ENCODE measurements at regions not wholly inside any gene's neighbourhood (a gene's known extent, or its start where the extent isn't known, plus 50 kb on each side); places are given as distances from the start of the nearest gene placed in this dataset.
"Not testable (repeated sequence)": the region's sequence is repeated elsewhere in the genome, so short reads cannot be mapped to it uniquely, and the experiment has no call there.

- DNase-seq = no peak
Measured at GRCh38 chr21:23812485-23812884, 1794.8 kb downstream of the MRPL39 start.

- DNase-seq = no peak
Measured at GRCh38 chr21:23811805-23812204, 1795.5 kb downstream of the MRPL39 start.

- no peak for DNase-seq
Measured at GRCh38 chr21:23809573-23809972, 1797.7 kb downstream of the MRPL39 start.

DNA sequence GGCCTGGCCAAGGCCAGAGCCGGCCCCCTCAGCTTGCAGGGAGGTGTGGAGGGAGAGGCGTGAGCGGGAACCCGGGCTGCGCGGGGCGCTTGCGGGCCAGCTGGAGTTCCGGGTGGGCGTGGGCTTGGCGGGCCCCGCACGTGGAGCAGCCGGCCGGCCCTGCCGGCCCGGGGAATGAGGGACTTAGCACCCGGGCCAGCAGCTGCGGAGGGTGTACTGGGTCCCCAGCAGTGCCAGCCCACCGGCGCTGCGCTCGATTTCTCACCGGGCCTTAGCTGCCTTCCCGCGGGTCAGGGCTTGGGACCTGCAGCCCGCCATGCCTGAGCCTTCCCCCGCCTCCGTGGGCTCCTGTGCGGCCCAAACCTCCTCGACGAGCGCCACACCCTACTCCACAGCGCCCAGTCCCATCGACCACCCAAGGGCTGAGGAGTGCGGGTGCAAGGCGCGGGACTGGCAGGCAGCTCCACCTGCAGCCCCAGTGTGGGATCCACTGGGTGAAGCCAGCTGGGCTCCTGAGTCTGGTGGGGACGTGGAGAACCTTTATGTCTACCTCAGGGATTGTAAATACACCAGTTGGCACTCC lies 1800.2 kb downstream of the MRPL39 start:
- not testable (repeated sequence) for DNase-seq

- DNase-seq = no peak
Measured at GRCh38 chr21:23804866-23805265, 1802.4 kb downstream of the MRPL39 start.

- DNase-seq = no peak
Measured at GRCh38 chr21:23801292-23801691, 1806.0 kb downstream of the MRPL39 start.

DNA sequence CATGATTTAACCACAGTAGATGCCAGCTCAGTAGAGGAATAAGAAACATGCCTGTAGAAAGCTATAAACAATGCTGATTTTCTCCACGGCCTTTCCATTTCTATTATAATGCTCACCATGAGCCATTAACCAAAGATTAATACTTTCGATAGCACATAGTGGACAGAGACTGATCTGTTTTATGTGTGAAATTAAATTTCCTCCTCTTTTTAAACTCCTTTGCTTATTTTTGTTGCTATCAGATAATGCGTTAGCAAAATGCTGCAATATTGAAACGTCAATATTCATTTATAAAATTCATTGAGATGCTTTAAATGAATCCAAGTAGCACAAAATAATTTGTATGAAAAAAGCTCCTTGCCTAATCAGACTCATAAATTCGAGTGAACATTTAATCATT lies 1807.9 kb downstream of the MRPL39 start:
- DNase-seq = no peak

GRCh38 chr21:23792300-23792699 lies 1815.0 kb downstream of the MRPL39 start:
- no peak for DNase-seq

- no peak for DNase-seq
Measured at GRCh38 chr21:23789864-23790263, 1817.4 kb downstream of the MRPL39 start.

- no peak for DNase-seq
Measured at GRCh38 chr21:23780326-23780725, 1827.0 kb downstream of the MRPL39 start.

DNA sequence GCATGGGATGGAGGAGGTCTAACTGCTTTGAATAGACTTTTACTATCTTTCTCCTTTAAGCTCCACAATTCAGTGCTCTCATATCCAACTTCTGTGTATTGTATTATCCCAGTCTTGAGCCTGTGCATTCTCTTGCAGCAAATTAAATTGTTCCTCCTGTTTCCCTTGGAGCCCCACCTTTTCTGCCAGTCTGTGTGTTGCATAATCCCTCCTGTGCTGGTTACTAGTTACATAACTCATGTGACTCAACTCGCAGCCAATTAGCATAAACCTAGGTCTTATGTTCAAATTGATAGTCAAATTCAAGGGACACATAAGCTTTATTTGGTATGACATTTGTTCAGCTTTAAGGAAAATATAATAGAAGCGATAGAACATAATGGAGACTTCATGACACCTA lies 1863.5 kb downstream of the MRPL39 start:
- no peak for DNase-seq

DNA sequence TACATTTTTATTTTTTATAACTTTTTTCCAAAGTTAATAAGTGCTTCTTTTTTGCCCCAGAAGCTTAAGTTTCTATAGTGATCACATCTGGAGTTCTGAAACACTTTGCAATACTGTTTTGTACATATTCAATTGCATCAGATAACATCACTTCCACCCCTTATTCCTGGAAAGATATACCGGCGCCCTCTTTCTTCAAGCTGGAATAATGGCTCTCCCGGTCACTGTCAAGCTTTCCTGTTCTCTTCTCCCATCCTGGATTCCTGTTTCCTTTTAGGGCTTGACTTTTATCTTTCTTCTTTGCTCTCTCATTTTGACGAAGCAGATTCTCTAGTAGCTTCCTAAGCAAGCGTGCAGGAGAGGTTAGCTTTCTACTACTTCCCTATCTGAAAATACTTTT lies 1866.8 kb downstream of the MRPL39 start:
- no peak for DNase-seq

DNA sequence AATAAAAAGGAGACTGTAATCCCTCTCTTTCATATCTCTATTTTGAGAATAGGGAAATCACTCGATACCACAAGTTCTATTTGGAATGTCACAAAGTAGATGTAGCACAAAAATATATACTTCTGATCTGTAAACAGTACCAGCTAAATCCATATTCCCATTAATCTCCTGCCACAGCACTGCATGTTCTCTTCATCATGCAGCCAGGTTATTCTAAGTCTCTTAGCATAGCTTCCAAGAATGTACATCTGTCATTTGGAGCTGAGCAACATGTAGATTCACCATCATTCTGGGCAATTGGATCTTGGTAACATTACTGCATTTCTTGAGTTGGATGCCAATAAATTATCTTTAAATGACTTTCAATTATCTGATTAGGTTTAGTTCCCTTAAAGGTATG lies 1874.5 kb downstream of the MRPL39 start:
- no peak for DNase-seq

DNA sequence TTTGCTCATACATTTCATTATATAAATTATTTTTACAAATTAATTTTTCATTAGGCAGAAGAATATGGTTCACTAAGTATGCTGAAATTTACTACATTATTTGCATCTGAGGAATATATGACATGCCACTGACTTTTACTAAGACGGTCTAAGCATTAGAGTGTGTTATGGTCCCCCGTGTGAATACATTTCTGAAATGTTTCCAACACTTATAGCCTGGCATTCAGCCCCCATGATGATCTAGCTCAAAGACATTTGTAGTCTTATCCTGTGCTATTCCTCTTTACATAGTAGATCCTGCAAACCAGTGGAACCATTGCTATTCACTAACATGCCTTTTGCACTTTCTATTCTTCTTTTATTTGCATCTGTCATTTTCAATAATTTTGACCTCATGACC lies 1878.0 kb downstream of the MRPL39 start:
- DNase-seq = no peak

DNA sequence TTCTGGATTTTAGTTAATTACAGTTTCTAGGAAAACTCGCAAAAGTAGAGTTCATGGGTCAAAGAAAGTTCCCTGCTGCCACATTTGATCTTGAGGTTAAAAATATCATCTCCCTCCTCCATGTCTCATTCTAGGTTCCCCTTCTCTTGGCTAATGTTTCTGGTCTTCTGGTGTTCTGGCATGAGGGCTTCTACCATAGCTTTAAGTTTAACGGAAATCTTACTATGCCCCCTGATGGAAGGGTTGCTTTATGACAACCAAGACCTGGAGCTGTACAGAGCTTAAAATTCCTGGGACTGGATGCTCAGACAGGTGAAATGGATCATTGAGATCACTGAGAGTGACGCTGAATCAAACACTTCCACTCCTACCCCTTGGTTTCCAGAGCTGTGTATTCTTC lies 1881.7 kb downstream of the MRPL39 start:
- DNase-seq = no peak

DNA sequence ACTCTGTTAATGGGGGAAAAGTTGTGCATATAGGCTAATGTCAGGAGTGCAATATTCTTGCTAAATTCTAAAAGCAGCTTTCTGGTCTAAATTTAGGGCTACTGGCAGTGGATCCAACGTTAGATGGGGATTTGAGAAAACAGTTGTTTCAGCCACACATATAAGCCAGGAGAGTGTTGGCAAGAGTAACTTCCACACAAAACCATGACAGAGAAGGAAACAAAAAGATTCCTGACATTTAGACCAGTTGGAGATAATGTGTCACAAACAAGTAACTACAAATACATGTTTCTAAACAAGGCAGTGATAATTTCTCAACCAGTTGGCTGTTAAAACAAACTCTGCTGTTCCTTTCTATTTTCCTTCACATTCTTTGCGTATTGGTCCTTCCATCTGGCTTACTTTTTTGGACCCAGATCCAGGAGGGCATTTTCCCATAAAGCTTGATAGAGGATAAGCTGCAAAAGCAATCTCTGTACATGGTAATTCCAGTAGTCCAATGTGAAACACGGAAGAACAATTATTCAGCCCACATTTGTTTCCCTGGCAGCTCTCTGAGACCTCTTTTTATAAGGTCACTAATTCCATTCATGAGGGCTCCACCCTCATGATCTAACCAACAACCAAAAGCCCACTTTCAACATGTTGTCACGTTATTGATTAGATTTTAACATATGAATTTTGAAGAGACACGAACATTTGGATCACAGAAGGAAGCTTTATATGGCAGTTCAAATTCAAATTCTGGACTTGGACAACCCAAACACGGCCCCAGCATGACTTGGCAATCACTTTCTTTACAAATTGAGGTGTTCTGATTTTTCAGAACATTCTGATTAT lies 1888.6 kb downstream of the MRPL39 start:
- DNase-seq = no peak

GRCh38 chr21:23712166-23712565 lies 1895.1 kb downstream of the MRPL39 start:
- no peak for DNase-seq

- no peak for DNase-seq
Measured at GRCh38 chr21:23706431-23706830, 1900.8 kb downstream of the MRPL39 start.

DNA sequence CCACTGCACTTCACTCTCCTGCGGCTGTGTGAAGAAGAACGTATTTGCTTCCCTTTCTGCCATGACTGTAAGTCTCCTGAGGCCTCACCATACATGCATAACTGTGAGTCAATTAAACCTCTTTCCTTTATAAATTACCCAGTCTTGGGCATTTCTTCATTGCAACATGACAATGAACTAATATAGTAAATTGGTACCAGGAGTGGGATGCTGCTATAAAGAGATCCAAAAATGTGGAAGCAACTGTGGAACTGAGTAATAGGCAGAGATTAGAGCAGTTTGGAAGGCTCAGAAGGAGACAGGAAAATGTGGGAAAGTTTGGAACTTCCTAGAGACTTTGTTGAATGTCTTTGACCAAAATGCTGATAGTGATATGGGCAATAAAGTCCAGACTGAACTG lies 1907.9 kb downstream of the MRPL39 start:
- no peak for DNase-seq

DNA sequence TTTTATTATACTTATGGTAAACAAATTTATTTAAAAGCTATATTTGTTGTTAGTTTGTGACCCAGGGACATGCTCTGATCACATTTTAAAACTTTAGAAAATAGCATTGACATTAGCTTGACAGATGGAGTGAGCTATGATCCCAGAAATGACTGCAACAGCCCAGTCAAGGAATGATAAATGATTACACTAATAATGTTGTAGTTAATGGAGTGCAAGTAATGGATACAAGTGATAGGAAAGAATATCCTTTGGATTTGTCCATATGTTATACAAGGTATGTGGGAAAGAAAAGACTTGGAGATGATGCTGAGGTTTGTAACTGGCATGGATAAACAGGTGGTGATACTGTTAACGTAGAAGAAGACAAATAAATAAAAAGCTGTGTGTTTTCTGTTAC lies 1908.7 kb downstream of the MRPL39 start:
- no peak for DNase-seq

- DNase-seq = no peak
Measured at GRCh38 chr21:23695443-23695842, 1911.8 kb downstream of the MRPL39 start.

DNA sequence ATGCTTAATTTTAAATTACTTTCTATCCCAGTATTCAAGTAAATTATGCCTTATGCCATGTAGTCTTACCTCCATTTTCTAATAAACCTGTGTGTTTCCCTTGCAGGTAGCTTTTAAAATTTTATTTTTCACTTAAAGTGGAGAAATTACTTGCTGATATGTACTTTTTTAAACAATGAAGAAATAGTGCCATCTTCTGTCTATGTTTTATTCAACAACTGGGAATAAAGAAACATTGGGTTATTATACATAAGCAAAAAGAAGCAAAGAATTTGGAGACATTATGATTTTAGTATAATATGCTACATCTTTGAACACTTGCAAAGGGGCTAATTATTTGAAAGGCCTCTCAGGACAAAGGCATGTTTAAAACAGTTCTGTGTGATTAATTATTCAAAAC lies 1912.9 kb downstream of the MRPL39 start:
- peak in 1 of 2 experiments; percentile 2 for DNase-seq

GRCh38 chr21:23690316-23690715 lies 1917.0 kb downstream of the MRPL39 start:
- DNase-seq = no peak

DNA sequence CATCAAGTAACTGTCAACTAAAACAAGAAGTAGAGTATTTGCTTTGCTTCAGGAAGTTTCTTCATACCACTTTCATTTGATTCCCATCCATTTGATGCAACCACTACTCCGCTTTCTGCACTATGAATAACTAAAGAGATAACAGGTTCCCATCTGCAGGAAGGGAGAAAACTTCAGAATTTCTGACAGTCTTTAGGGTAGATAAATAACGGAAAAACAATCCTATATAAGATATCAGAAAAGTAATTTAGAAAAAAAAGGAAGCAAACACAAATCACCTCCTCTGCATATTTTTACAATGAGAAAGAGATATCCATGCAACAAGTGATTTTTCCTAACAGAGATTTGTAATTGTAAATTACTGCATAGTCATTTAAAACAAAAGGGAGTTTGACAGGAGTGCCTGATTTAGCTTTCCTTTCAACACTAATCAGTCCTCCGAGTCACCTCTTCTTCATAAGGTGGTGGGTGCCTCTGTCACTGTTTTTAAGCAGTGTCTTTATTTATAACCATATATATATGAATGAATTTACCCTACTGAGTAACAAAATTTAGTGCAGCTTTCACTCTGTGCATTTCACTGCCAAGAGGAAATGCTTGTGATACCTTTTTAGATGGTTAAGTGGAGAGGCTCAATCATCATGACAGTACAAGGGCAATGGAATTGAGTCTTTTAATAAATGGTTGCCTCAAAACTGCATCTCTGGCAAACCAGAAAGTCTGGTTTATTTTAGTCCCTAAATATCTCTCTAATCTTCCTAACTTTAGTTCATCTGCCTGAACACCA lies 1920.4 kb downstream of the MRPL39 start:
- DNase-seq = no peak

All from SW 1271 (cell line).